ENCODE measurements at regions not wholly inside any gene's neighbourhood (a gene's known extent, or its start where the extent isn't known, plus 50 kb on each side); places are given as distances from the start of the nearest gene placed in this dataset.
"Not testable (repeated sequence)": the region's sequence is repeated elsewhere in the genome, so short reads cannot be mapped to it uniquely, and the experiment has no call there.

- no peak for DNase-seq (ENCODE audit: low read depth)
These were observed 228.2 kb downstream of the STK31 start for GRCh38 chr7:23938215-23938614.

DNA sequence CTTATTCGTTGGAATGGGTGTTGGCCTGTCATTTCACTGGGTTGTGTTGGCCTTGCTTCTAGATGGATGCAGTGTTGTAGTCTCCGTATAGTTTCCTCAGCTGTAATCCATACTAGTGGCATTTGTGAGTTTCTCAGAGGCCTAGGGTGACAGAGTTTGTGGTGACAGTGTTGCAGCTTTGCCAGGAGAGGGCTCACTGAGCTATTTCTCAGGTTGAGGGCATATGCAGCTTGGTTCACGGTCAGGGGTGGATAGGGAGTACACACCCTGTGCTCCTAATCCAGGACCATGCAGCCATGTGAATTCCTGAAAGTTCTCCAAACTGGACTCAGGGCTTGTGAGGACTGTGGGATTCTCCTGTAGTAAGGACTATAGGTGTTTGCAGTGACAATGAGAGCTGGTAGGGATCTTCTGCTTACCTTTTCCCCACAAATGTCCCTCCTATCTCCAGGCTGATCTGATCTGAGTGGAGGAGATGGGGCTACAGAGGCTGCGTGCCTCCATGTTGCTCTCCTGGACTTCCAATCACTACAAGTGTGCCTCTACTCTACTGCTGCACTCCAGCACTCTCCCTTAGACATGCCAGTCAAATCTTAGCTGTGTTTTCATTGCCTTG, 229.0 kb downstream of the STK31 start:
- DNase-seq (ENCODE audit: low read depth) = no peak

DNA sequence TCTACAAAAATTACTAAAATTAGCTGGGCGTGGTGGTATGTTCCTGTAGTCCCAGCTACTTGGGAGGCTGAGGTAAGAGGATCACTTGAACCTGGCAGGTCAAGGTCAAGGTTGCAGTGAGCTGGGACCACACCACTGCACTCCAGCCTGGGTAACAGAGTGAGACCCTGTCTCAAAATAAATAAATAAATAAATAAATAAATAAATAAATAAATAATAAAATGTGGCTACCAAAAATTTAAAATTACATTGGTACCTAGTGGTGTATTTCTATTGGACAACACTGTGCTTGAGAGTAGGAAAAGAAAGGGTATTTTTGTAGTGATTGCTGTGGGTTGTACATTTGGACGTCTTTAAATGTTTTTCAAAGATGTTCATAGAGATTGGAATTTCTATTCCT, 229.7 kb downstream of the STK31 start:
- DNase-seq (ENCODE audit: low read depth) = not testable (repeated sequence)

DNA sequence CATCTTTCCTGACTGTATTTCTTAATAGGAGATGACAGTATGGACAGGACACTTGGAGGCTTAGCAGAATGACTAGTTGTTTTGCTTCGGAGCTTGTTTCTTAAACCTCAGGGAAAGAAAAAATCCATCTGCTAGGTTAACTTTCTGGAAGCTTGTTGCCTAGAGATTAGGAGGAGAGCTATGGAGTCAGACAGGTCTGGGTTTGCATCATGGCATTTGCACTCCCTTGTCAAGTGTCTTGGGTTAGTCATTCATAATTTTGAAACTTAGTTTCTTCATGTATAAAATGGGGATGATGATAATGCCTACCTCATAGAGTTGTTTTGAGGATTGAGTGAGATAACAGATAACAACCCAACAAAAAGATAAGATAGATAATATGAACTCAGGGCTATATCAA, 231.5 kb downstream of the STK31 start:
- DNase-seq (ENCODE audit: low read depth) = no peak

DNA sequence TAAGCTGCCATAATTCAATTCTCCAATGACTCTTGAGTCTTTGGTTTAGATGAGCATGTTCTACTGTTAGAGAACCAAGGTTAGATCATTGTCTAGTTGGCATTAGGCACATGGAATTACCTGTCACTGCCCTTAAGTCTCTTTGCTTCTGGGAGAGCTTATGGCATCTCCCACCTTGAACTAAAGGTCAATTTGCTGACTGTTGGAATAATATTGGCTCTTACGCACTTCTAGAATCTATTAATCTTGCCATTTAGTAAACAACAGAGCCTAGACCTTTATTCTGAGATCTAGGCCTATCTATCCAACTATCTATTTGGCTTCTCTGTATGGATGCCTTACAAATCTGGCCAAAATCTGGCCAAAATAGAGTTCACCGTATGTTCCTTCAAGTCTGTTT, 232.0 kb downstream of the STK31 start:
- no peak for DNase-seq (ENCODE audit: low read depth)

DNA sequence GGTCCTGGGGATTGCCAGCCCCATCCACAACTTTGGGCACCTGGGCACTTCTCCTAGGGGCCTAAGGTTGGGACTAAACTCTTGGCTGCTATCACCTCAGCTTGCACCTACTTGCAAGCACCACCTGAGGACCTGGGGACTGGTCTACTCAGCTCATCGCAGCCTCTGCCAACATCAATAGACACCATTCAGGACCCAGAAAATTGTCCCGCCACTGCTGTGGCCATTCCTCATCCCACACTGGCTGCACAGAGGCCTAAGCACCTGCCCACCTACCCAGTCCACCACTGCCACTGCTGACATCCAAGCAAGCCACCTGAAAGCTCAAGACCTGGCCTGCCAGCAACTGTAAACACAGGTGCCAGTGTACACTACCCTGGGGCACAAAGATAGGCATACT, 234.1 kb downstream of the STK31 start:
- DNase-seq (ENCODE audit: low read depth) = no peak

- DNase-seq (ENCODE audit: low read depth) = no peak
These were observed 235.5 kb downstream of the STK31 start for GRCh38 chr7:23945472-23945871.

DNA sequence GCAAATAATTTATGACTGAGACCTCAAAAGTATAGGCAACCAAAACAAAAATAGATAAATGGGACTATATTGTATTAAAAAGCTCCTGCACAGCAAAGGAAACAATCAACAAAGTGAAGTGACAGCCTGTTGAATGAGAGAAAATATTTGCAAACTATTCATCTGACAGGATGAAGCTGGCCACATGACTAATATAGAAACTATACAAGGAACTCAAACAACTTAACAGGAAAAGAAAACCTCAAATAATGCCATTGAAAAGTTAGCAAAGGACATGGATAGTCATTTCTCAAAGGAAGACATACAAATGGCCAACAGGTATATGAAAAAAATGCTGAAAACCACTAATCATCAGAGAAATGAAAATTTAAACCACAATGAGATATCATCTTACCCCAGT, 245.1 kb downstream of the STK31 start:
- DNase-seq (ENCODE audit: low read depth) = no peak

- no peak for DNase-seq (ENCODE audit: low read depth)
These were observed 245.7 kb downstream of the STK31 start for GRCh38 chr7:23955600-23956149.

DNA sequence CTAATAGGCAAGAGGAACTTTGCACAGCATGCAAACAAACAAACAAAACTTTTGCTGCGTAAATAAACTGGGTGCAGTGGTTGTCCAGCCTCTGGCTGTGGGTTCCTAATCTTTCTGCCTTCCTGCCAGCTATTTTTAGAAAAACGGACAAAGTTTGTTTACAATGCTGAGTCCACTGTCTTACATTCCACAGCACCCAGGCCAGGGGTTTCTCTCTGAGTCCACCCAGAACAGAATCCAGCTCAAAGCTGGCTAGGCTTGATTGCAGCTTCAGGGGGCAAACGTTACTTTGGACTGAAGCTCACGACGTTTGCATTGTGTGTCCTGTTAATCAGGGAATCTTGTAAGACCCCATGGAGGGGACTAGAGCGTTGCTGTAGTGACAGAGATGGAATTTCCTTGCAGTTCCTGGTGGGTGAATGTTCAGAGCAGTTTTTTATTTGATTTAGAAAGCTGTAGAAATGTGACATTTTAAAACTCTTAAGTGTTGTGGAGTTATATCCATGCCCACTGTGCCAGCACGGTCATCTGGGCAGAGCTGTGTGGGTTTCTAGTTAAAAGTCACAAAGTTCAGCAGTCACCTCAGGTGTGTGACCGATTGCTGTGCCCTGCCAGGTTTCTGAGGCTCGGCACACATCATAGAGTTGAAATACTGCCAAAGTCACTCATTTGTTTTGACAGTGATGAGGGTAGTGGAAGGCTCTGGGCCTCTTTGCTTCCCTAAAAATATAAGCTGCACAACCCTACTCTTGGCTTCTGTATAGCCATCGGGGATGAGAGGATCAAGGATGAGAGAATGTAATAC, 247.0 kb downstream of the STK31 start:
- no peak for DNase-seq (ENCODE audit: low read depth)

DNA sequence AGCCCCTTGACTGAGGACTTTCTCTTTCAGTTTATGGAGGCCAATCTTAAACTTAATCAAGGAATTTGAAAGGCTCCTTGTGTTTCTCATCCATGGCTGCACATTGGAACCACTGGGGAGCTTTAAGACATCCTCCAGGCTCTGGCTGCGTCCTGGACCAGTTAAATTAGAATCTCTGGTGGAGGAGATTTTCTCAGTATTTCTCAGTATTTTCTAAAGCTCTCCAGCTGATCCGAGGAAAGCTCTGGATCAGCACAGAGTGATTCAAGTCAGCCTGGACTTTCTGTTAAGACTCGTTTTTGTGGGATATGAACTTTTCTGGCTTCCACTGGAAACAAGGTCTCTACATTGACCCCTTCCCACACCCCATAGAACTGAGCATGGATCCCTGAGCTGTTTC, 249.8 kb downstream of the STK31 start:
- no peak for DNase-seq (ENCODE audit: low read depth)

DNA sequence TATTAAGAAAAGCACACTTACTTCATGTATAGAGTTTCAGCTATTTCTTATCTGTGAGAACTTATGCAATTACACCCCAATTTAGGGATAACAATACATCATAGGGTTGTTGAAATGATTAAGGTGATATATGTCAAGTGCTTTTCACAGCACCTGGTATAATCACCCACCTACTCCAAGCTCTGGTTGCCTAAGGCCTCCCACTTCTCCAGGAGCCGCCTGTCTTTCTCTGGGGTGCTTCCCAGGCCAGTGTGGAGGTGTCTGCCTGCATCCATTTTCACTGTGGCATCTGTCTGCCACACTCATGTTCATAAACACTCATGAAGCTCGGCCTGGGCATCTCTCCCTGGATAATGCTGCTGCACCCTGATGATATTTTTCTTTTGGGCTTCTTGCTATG, 250.3 kb downstream of the STK31 start:
- DNase-seq (ENCODE audit: low read depth) = no peak

- DNase-seq (ENCODE audit: low read depth) = no peak
These were observed 253.6 kb downstream of the STK31 start for GRCh38 chr7:23963461-23964165.

DNA sequence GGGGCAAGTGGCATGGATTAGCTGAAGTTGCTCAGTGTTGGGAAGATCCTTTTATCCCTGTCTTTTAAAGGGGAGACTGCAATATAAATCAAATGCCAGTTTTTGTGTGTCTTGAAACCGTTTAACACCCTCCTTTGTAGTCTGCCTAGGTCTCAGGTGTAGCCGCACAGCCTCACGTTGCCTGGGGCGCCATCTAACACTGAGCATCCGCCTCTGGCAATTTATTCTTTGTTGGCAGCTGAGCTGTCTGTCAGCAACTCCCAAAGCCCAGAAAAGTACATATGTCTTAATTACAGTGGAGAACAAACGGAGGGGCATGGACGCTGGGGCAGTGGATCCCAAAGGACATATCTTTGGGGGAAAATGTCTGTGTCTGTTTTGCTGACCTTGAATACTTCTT, 254.7 kb downstream of the STK31 start:
- DNase-seq (ENCODE audit: low read depth) = no peak

DNA sequence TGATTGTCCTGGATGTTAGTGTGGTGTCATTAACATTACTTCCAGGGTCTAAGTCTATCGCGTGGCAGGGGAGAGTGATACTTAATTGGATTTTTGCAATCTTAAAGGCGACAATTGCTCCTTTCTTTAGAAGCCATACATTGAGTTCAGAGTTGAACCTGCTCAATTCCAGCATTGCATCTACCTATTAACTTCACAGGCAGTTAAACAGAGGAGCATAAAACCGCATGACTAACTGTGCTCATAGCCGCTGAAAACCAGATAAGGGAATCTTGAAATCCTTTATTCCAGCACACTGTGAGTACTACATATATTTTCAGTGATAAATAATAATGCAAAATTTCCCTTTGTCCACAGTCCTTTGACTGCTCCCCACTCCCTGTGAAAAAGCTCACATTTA, 255.3 kb downstream of the STK31 start:
- DNase-seq (ENCODE audit: low read depth) = no peak

GRCh38 chr7:23966941-23967340, 256.9 kb downstream of the STK31 start:
- no peak for DNase-seq (ENCODE audit: low read depth)

- no peak for DNase-seq (ENCODE audit: low read depth)
These were observed 258.1 kb downstream of the STK31 start for GRCh38 chr7:23967949-23968599.

- no peak for DNase-seq (ENCODE audit: low read depth)
These were observed 258.8 kb downstream of the STK31 start for GRCh38 chr7:23968791-23969190.

DNA sequence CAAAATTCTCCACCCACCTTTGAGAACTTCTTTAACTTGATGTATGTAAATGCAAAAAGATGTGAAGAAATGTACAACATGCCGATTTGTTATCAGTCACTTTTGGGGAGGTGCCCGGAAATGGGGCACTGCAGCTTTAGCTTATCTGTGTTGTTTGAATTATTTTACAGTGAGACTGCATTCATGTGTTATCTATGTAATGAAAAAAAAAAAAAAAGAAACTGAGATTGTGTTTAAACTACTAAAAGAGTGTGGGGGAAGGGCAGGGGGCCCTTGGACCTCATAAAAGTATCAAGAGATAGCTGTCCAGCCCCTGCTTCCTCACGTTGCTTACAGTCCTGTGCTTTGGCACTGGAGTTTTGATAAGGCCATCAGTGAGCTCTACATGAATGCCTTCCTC, 259.4 kb downstream of the STK31 start:
- DNase-seq (ENCODE audit: low read depth) = no peak

- no peak for DNase-seq (ENCODE audit: low read depth)
These were observed 260.2 kb downstream of the STK31 start for GRCh38 chr7:23970193-23970592.

DNA sequence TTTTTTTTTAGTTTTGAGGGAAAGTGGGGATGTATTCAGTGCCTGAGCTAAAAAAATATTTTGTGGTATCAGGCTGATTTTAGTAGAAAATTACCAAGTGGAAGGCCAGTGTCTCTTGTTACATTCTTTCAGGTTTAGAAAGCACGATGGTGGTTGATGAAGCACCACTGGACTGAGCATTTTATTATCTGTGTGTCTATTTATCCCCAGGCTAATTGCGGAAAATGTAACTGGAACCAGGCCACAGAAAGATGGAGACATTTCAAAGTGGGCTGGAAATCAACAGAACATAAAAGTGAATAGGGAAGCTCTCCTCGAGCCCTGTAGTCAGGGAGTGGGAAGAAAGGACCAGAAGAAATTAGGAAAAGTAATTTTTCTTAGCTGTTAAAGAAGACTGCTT, 261.0 kb downstream of the STK31 start:
- no peak for DNase-seq (ENCODE audit: low read depth)

DNA sequence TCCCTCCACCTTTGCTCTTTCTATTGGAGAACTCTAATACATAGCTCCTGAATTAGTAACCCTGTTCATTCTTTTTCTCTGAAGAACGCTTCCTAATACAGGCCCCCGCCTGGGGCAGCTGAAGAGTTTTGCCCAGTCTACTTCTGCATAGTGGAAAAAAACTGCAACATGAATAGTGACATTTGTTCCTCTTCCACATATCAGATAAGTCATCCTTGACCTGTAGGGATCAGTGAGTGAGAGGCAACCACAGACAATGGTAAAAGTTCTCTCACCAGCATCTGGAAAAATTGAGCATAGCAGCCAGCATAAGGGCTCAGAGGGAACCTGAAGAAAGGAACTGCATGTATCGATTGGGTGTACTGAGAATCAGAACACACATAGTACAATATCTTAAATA, 262.0 kb downstream of the STK31 start:
- no peak for DNase-seq (ENCODE audit: low read depth)

GRCh38 chr7:23973264-23973663, 263.2 kb downstream of the STK31 start:
- no peak for DNase-seq (ENCODE audit: low read depth)
